ENCODE measurements at regions not wholly inside any gene's neighbourhood (a gene's known extent, or its start where the extent isn't known, plus 50 kb on each side); places are given as distances from the start of the nearest gene placed in this dataset.

DNA sequence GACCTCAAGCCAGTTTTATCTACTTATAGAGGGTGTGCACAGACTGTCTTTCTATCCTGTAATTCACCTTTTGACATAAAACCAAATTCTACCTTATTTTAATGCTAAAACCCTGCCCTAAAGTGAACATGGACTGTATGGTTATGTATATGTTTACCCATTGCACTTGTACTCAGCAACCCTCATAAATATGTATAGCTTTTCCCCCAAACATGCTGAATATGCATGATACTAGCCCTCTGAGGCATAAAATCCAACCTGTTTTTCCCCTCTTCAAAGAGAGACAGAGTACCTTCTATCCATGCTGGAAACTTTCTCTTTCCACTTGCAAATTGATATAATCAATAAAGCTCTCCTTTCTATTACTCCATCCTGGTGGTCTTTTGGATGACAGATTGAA lies 267.9 kb upstream of the BMP2 start:
- ChIA-PET POLR2A (no interaction called here), CTCF (no interaction called here)
- DNase-seq (ENCODE audit: low read depth, low spot score) = no peak
- TF ChIP-seq, protein P1, sequence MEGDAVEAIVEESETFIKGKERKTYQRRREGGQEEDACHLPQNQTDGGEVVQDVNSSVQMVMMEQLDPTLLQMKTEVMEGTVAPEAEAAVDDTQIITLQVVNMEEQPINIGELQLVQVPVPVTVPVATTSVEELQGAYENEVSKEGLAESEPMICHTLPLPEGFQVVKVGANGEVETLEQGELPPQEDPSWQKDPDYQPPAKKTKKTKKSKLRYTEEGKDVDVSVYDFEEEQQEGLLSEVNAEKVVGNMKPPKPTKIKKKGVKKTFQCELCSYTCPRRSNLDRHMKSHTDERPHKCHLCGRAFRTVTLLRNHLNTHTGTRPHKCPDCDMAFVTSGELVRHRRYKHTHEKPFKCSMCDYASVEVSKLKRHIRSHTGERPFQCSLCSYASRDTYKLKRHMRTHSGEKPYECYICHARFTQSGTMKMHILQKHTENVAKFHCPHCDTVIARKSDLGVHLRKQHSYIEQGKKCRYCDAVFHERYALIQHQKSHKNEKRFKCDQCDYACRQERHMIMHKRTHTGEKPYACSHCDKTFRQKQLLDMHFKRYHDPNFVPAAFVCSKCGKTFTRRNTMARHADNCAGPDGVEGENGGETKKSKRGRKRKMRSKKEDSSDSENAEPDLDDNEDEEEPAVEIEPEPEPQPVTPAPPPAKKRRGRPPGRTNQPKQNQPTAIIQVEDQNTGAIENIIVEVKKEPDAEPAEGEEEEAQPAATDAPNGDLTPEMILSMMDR (IDR thresholded peaks at IDR 0.05; ENCODE audit: insufficient read depth, low read length, missing control alignments) = no peak
- no peak overlapping the region for H3K4me3 ChIP-seq (ENCODE audit: low read depth, low read length)

DNA sequence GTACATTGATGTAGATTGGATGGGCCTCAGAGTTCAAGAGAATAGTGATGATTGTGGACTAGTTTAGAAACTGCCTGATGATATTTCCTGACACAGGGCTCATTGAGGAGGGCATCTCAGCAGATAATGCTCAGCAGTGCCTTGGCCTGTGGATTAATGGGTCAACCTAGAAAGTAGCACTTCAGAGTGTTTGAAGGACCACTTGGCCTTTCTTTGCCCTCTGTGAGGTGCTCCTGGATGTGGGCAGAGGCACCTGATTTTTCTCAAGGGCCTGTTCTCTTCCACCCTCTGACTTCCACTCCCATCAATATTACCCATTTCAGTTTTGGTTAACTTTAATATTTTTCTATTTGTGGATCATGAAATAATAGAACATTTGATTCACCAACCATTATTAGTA lies 270.6 kb upstream of the BMP2 start:
- CTCF ChIA-PET = no interaction called here
- POLR2A ChIA-PET = no interaction called here

DNA sequence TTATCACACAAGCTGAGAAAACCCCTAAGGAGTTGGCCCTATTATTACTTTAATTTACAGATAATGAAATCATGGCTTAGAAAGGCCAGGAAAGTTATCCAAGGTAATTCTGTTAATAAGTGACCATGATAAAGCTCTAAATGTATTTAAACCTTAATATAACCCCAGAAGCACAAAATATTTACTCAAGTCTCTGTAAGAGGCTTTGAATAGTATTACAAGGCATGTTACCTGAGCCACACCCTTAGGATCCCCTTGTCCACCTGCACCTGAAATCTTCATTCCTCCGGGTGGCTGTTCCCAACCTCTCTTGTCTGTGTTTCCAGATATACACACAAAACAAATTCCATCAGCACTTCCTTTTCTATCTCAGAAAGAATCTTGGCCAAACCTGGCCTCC lies 271.6 kb upstream of the BMP2 start:
- ChIA-PET CTCF (no interaction called here), POLR2A (no interaction called here)
- DNase-seq (ENCODE audit: low read depth, low spot score) = no peak
- no peak overlapping the region for H3K4me3 ChIP-seq (ENCODE audit: low read depth, low read length)
- TF ChIP-seq, protein P1 (IDR thresholded peaks at IDR 0.05; ENCODE audit: insufficient read depth, low read length, missing control alignments) = no peak

More for the DNA sequence above, 270.6 kb upstream of the BMP2 start:
- no peak overlapping the region for H3K4me3 ChIP-seq (ENCODE audit: low read depth, low read length)
- DNase-seq (ENCODE audit: low read depth, low spot score) = no peak
- TF ChIP-seq, protein P1 (IDR thresholded peaks at IDR 0.05; ENCODE audit: insufficient read depth, low read length, missing control alignments) = no peak

DNA sequence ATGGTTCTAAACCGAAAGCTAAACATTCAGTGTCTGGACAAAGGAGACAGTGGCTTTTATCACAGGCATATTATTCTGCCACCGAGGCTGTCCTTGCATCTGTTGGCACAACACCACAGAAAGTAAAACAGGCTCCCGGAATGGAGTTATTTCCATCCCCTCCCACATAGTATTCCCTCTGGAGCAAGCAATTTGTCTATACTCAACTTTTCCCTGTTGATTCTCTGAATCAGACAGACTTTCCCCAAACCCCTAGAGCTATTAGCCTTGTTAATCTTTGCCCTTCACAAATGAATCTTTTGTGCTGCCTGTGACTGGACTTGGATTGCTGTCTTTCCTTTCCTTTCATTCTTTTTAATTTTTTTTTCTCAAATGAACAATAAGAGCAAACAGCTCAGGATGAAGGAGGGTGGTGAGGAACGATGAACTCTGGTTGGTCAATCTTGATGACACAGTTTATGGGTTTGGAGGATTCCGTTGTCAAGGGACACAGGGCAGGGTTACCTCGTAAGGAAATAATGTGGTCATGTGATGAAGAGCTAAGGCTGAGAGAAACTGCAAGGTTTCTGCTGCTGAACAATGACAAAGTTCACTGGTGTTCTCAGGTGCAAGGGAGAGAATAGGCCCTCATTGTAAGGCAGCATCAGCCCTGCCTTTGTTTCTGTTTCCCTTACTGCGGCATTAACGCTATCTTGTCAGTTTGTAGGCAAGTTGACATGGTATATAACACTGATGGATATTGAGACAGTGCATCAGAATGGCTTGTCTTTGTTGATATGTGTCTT lies 275.0 kb upstream of the BMP2 start:
- ChIA-PET POLR2A (no interaction called here), CTCF (interaction anchor here (1.1 kb wide), 1 partner anchor 16 kb away, joined by 3 read pairs; no protein-coding TSS in a partner anchor)
- TF ChIP-seq, protein P1 (IDR thresholded peaks at IDR 0.05; ENCODE audit: insufficient read depth, low read length, missing control alignments) = no peak
- no peak for DNase-seq (ENCODE audit: low read depth, low spot score)
- H3K4me3 ChIP-seq (ENCODE audit: low read depth, low read length) = no peak overlapping the region

DNA sequence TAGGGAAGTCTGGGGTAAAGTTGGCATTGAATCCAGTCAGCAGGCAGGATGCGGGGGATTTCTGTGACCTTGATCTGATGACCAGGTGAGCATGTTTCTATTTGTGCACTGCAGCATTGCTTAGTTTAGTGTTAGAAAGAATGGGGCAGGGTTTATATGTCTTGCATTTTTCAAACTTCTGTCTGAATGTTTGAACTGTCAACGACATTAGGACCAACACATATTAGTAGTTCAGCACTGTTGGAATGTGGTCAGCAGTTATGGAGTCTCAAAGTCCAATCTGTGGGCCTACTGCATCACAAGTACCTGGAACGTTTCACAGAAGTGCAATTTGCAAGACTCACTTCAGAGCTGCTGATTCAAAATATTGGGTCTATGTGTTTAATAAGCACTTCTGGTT lies 276.6 kb upstream of the BMP2 start:
- DNase-seq (ENCODE audit: low read depth, low spot score) = no peak
- H3K4me3 ChIP-seq (ENCODE audit: low read depth, low read length) = no peak overlapping the region
- TF ChIP-seq, protein P1 (IDR thresholded peaks at IDR 0.05; ENCODE audit: insufficient read depth, low read length, missing control alignments) = no peak
- ChIA-PET CTCF (no interaction called here), POLR2A (no interaction called here)

DNA sequence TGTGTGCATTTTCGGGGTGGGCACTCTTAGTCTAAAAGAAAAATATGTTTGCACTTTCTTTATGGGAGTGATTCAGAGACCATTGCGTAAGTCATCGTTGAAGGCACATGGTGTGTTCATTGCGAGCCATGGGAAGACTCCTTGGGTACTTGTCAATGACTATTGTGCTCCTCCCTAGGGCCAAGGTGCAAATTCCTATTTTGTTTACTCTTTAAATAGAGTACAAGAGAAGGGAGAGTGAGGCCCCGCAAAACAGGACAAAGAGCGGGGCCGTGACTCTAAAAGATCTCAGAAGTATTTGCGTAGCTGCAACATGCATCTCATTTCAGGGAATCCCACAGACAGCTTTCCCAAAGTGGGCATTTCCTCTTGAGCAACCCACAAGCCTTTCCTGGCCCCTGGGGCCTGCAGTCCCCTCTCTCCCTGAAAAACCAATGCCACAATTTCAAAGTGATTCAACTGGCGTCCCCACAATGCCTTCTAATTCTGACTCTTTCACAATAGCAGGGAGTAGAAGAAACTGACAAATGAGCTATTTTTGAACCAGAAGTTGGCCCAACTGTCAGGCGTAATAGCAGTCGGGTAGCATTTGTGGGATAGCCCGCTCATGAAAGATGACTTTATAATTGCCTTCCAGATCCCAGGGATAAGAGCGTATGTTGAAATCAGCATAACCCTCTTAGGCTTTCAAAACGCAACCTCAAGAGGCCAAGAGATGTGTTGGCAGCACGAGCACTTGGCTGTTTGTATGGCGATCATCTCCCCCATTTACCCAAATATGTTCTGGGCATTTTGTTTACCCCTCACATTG lies 277.9 kb upstream of the BMP2 start:
- TF ChIP-seq, protein P1 (IDR thresholded peaks at IDR 0.05; ENCODE audit: insufficient read depth, low read length, missing control alignments) = no peak
- CTCF ChIA-PET = no interaction called here
- H3K4me3 ChIP-seq (ENCODE audit: low read depth, low read length) = no peak overlapping the region
- DNase-seq (ENCODE audit: low read depth, low spot score) = no peak
- POLR2A ChIA-PET = no interaction called here

Data from AG04449 (cell line).